Upper lobe of right lung (tissue), 1 donor: ENCODE measurements at regions not wholly inside any gene's neighbourhood (a gene's known extent, or its start where the extent isn't known, plus 50 kb on each side); places are given as distances from the start of the nearest gene placed in this dataset.

Experiments used
- ATAC-seq: fragments of 200-7000 bp; cut with Tn5 transposase; one replicate; pipeline ENCODE4 v1.9.1; 2020; ENCODE audit warnings: mild to moderate bottlenecking, moderate library complexity
- DNase-seq: peaks from one replicate; pipeline ENCODE4 v3.0.0-alpha.2; 2020
- H3K27ac ChIP-seq: fragments of 200-600 bp; one replicate; pipeline ENCODE4 v1.8.0; 2022
- H3K27me3 ChIP-seq: fragments of 200-600 bp; one replicate; pipeline ENCODE4 v1.8.0; 2022; ENCODE audit warnings: mild to moderate bottlenecking
- H3K36me3 ChIP-seq: fragments of 200-600 bp; one replicate; pipeline ENCODE4 v1.8.0; 2022
- H3K4me1 ChIP-seq: fragments of 200-600 bp; one replicate; pipeline ENCODE4 v1.8.0; 2022
- H3K4me3 ChIP-seq: fragments of 200-600 bp; one replicate; pipeline ENCODE4 v1.8.0; 2022; ENCODE audit warnings: mild to moderate bottlenecking
- H3K9me3 ChIP-seq: fragments of 200-600 bp; one replicate; pipeline ENCODE4 v1.8.0; 2022
- CTCF ChIP-seq: fragments of 200-600 bp; IDR thresholded peaks from one replicate; pipeline ENCODE4 v1.8.0; 2022; ENCODE audit warnings: antibody characterized with exemption
- intact Hi-C: fragments of 100-400 bp; cut with DNase I; formaldehyde crosslinking; loops from one replicate; pipeline ENCODE4 v1.11.0; 2022
- donor health status: DM: no; HTN: yes; CAD: no; lungs with severe emphysema.

- Histone ChIP-seq H3K27ac (no peak overlapping the region), H3K4me1 (no peaks in the 10 kb centered on the region), H3K9me3 (no peaks in the 10 kb centered on the region), H3K36me3 (no peaks in the 10 kb centered on the region), H3K4me3 (no peak overlapping the region), H3K27me3 (no peaks in the 10 kb centered on the region)
- TF ChIP-seq CTCF, result no peak
- intact Hi-C loops, result no loop called here
- ATAC-seq (no peak), DNase-seq (no peak)
Measured at GRCh38 chr2:144074450-144074849, 445.5 kb downstream of the ZEB2 start.

DNA sequence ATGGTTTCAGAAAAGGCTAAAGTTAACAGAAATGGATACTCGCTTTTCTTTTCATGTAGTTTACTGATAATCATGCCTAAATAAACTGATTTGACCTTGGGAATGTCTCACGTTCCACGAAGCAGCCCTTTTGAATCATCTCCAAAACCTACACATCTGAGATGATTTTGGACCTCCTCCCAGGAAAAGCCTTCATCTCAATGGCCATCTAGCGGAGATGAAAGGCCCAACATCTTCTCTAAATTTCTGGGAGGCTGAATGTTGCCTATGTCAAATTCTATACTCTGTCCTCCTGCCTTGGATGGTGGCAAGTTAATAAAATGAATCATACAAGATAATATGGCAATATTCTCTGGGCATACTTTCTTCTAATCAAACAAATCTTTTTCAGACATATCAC, 448.5 kb downstream of the ZEB2 start:
- H3K27me3 ChIP-seq, result no peaks in the 10 kb centered on the region
- no peaks in the 10 kb centered on the region for H3K9me3 ChIP-seq
- no peak overlapping the region for H3K4me3 ChIP-seq
- TF ChIP-seq CTCF, result peak; percentile 19
- DNase-seq (no peak), ATAC-seq (no peak)
- no peaks in the 10 kb centered on the region for H3K4me1 ChIP-seq
- H3K27ac ChIP-seq, result no peak overlapping the region
- intact Hi-C loops, result no loop called here
- H3K36me3 ChIP-seq, result no peaks in the 10 kb centered on the region

GRCh38 chr2:144067506-144067905, 452.4 kb downstream of the ZEB2 start:
- Histone ChIP-seq H3K4me3 (no peak overlapping the region), H3K27ac (no peak overlapping the region), H3K27me3 (no peaks in the 10 kb centered on the region), H3K36me3 (no peaks in the 10 kb centered on the region), H3K4me1 (no peaks in the 10 kb centered on the region), H3K9me3 (no peaks in the 10 kb centered on the region)
- TF ChIP-seq CTCF, result no peak
- no peak for ATAC-seq
- DNase-seq, result no peak
- intact Hi-C loops, result no loop called here

GRCh38 chr2:144063602-144064001, 456.3 kb downstream of the ZEB2 start:
- no peaks in the 10 kb centered on the region for H3K4me1 ChIP-seq
- H3K9me3 ChIP-seq, result no peaks in the 10 kb centered on the region
- intact Hi-C loops, result no loop called here
- H3K36me3 ChIP-seq, result no peaks in the 10 kb centered on the region
- H3K4me3 ChIP-seq, result no peak overlapping the region
- DNase-seq (no peak), ATAC-seq (no peak)
- no peak overlapping the region for H3K27ac ChIP-seq
- no peaks in the 10 kb centered on the region for H3K27me3 ChIP-seq
- TF ChIP-seq CTCF, result no peak

- no peak for TF ChIP-seq CTCF
- H3K27me3 ChIP-seq, result no peaks in the 10 kb centered on the region
- ATAC-seq, result no peak
- H3K9me3 ChIP-seq, result no peaks in the 10 kb centered on the region
- H3K36me3 ChIP-seq, result no peaks in the 10 kb centered on the region
- no peak for DNase-seq
- H3K4me1 ChIP-seq, result no peaks in the 10 kb centered on the region
- intact Hi-C loops, result no loop called here
- H3K27ac ChIP-seq, result no peak overlapping the region
- H3K4me3 ChIP-seq, result no peak overlapping the region
Measured at GRCh38 chr2:144054911-144055310, 465.0 kb downstream of the ZEB2 start.

- intact Hi-C loops, result no loop called here
- TF ChIP-seq CTCF, result no peak
- Histone ChIP-seq H3K4me1 (no peaks in the 10 kb centered on the region), H3K27me3 (no peaks in the 10 kb centered on the region), H3K9me3 (no peaks in the 10 kb centered on the region), H3K27ac (no peak overlapping the region), H3K4me3 (no peak overlapping the region), H3K36me3 (no peaks in the 10 kb centered on the region)
- DNase-seq (no peak), ATAC-seq (no peak)
Measured at GRCh38 chr2:144052083-144052482, 467.8 kb downstream of the ZEB2 start.
